ENCODE measurements at regions not wholly inside any gene's neighbourhood (a gene's known extent, or its start where the extent isn't known, plus 50 kb on each side); places are given as distances from the start of the nearest gene placed in this dataset.

DNA sequence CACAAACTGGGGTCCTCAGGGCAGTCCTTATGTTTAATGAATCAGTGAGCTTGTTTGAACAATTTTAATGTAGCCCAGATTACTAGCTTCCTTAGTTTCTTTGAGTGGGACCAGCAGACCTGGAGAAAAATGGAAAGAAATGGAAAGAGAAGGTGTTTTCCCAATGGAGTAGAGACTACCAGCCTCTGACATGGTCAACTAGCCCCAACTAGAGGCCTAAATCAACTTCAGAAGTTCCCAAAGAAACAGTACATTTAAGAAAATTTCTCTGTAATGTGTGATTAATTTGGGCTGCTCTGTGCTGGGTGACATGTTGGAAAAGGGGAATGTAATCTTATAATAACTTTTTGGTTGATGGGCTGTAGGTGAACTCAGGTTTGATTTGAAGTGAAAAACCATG, 310.9 kb downstream of the MFSD1 start:
- TF ChIP-seq CTCF (IDR thresholded peaks at IDR 0.05) (no peak), EP300 (IDR thresholded peaks at IDR 0.05) (no peak), POLR2AphosphoS5 (IDR thresholded peaks at IDR 0.05) (no peak)

Data from gastroesophageal sphincter (tissue), 3 donors.